ENCODE measurements at regions not wholly inside any gene's neighbourhood (a gene's known extent, or its start where the extent isn't known, plus 50 kb on each side); places are given as distances from the start of the nearest gene placed in this dataset.
A peak's percentile ranks its signal among the peaks of the same experiment; 100 is the strongest.

DNA sequence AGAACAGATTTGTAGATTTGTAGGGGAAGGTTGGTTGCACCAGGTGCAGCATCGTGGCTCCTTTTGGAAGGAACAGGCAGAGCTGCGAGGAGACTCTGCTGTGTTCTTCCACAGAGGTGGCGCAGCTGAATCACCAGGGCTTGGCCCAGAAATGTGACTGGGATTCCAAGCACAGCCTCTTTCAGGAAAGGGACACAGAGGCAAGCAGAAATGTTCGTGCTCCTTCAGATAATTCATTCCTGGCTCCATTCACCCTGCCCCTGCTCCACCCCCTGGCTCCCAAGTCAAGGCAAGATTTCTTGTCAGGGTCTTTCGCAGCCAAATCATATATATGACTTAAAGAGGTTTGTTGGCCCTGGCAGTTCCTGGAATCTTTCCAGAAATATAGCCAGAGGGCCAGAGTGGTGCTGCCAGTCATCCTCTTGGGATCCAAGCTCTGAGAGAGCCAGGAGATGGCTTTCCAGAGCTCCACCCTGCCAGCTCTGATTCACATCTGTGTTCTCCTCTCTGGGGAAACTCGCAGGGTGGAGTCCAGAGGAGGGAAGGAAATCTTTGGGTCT, 203.9 kb upstream of the TANK start:
- DNase-seq (ENCODE audit: low spot score) = no peak

DNA sequence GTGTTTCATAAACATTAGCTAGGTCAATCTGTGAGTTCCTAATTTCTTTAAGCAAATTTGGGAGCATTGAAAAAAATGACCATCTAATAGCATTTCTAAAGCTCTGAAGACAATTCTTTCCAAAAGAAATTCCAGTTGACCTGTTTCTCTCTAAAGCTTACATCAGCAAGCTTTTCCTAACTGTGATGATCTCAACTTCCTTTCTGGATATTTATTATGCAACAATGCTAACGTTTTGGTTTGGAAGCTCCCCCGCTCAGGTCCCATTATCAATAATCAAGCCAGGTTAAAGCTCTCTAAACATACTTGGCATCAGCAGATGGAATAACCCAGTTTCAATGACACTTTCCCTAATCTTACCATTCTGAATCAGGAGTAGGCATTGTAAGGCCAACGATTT, 196.3 kb upstream of the TANK start:
- DNase-seq (ENCODE audit: low spot score) = no peak

DNA sequence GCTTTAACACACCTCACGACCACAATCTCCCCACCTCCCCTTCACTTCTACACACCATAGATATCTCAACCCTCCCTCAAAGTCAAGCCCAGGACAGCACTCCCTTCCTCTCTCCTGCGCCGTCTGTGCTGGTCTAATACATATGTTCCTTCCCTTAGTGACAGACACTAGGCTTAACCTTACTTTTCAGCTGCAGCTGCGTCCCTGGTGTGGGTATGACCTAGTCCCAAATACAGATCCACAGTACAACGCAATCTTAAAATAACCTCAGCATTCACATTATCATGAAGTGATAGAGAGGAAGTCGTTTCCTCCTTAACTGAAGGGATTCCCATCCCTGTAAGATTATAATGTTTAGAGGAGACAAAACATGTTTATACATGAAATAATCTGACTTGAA, 192.7 kb upstream of the TANK start:
- no peak for DNase-seq (ENCODE audit: low spot score)

DNA sequence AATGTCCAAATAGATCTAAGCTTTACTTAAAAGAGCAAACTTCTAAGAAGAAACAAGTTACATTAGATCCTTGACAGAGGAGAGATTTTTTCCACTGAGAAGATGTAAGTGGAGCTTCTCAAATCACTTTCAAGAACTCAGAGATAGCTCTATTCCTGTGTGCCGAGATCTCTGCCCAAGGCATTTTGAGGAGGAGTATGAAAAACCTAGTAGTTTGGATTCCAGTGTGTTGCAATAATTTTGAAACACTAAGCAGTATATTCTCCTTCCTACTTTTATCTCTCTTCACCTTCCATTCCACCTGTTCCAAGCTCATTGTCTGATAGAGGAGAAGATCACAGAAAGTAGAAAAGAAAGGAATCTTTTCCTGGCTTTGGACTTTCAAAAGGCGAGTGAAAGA, 192.0 kb upstream of the TANK start:
- no peak for DNase-seq (ENCODE audit: low spot score)

DNA sequence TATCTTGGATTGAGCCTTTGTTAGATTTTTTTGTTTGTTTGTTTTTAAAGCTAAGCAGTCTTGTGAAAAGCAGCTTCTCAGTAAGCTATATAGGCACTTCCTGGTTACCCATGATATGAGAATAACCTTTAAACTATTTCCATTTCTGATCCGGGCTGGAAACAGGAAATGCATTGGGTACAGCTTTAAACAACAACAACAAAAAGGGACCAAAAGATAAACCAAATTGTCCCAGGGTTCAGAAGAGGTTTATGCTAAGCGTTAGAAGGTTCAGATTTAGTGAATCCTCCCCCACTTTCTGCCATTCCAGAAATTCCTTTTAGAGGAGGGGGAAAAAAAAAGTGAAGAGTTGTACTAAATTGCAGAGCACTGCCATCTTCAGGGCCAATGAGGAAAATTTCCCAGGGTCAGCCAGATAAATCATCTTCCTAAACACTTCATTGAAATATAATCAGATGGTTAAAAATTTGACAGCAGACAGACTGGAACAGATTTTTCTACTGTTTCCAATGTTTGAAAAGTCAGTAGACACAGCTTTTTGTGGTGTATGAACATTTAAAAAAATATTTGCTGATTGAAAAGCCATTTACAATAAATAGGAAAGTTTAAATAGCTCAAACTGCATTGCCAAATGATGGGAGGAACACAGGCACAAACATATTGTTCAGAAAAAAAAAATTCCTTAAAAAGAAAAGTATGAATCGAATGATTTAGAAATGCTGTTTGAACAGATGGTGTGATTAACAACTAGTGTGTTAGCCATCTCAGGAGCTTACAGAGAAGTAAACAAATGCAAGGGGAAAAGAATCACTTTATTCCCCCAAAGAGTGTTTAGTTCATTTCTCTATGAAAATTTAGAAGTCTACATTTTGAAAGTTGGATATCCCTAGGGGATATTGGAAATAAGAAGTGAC, 189.9 kb upstream of the TANK start:
- no peak for DNase-seq (ENCODE audit: low spot score)

DNA sequence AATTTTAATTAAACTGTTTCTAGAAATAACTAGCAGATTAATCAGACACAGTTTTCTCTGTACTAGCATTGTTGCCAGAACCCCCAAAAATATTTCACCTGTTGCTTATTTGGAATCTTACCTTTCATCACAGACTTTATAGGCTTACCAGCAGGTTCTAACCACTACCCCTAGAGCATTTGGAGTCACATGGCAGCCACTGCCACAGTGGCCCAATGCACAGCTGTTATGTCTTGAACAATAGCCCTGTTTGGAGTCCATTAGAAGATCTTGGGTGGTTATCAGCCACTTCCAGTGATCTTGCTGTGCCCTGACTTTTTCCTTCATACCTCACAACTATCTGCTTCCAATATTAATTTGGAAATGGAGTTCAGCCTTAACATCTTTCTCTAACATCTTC, 186.2 kb upstream of the TANK start:
- no peak for DNase-seq (ENCODE audit: low spot score)

DNA sequence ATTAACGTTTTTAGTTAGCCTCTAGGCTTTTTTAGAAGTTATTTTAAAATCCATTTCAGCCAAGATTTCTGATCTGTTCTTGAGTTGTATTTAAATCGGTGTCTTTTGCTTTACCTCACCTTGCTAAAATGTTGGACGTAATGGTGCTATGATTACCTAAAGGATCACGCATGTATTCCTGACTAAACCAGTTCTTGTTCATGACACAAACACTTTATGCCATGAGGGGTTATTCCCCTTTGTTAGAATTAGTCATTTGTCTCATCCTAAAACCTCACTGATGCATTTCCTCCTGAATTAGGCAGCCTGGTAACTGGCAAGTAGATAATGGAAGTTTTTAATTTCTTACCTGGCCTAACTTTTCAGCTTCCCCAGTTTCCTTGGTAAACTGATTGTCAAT, 185.4 kb upstream of the TANK start:
- no peak for DNase-seq (ENCODE audit: low spot score)

DNA sequence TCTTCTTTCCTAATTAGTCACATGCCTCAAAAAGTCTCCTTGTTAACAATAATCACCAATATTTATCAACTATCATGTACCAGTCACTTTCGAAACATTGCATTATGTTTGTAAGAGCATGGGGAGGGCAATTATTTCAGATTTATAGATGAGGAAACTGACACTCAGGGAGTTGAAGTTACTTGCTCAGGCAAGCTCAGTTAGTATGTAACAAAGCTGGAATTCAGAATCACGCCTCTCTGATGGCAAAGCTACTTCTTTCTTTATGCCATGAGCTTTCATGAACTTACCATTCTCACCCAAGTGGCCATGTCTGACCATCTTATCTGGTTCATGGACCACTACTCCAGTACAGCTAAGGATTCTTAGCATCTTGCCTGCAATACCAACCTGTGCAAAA, 183.4 kb upstream of the TANK start:
- no peak for DNase-seq (ENCODE audit: low spot score)

DNA sequence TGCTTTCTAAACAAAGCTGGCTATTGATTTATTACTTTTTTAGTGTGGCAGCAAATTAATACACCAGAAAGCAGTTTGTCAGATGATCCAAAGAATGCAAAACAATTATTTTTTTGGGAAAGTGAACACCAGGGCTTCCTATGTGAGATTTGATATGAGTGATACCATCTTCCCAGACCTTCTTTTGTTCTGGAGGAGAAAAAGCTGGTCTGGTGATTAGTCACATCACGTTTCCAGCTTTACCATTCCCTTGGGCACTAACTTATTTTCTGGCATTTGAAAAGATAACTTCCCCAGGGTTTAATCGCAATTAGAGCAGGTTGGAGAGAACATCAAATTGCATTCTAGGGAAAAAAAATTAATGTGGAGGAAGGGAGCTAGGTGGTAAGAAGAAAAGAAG, 182.9 kb upstream of the TANK start:
- no peak for DNase-seq (ENCODE audit: low spot score)

DNA sequence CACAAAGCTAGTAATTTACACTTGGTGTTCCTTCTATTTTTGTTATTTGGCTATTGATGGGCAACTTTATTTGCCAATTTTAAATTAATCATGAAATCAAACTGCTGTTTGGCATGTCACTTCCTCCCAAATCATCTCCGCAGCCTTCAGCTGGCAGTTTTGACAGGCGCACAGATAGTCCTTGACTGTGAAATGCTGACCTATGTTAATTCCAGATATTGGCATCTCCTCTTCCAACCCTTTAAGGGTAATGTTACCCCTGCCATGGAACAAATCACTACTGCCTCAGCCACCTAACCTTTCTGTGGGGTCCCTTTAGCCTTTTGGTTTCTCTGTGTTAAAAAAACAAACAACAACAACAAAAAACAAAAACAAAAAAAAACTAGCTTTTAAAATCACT, 182.4 kb upstream of the TANK start:
- no peak for DNase-seq (ENCODE audit: low spot score)

DNA sequence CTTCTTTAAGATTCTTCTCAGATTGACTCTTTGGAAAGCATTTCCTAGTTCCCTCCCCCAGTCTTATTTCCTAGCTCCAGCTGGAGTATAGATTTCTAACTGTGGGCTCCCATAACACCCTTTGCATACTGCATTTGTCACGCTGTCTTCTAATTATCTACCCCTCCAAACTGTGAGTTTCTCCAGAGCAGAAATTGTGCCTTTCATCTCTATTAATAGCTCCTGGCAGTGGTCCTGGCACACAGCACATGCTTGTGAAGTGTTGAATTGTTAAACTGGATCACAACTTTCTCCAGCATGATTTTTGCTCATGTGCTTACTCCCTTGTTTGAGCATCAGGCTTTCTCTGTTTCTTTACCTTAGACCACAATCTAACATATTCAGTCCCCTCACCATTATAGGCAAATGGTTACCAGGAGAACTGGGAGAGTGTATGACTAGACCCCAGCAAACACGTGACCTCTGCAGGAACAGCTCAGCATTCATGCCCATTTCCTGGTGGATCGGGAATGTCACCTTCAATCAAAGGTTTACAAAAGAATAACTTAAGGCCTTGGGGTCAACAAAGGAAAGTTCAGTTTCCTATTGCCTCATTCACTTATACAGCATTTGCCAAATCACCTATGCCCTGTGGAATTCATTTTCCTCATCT, 175.7 kb upstream of the TANK start:
- no peak for DNase-seq (ENCODE audit: low spot score)

DNA sequence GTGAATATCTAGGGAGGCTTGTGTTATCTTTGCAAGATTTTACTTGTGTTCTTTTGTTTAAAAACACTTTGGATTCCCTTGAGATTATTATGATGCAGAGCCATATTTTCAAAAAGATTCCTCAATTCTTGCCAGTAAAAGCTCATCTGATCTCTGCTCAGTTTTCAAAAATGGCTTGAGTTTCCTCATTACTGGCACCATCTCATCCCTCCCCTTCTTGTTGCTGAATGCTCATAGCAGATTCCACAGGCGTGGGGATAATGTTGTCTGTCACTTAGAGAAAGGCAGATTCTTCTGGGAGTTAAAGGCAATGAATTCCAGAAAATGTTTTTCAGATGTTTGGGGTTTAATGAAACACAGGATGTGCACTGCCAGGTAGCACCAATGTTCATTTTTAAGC, 170.4 kb upstream of the TANK start:
- DNase-seq (ENCODE audit: low spot score) = no peak

DNA sequence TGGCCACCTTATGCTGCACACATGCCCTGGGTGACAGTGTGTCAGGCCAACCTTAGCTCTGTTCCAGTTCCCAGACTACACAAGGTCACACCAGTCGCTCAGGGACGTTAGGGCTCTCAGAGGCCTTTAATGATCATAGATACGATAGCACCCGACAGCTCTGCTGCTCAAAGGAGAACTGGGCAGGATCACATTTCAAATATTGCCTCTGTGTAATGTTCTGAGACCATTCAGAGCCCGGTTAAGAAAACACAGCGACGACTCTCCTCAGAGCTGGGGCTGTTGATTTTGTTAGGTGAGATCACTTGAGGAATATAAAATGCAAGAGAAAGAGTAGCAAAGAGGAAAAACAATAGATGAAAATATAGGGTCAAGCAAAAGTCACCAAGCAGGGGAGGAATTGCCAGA, 166.6 kb upstream of the TANK start:
- DNase-seq (ENCODE audit: low spot score) = no peak

DNA sequence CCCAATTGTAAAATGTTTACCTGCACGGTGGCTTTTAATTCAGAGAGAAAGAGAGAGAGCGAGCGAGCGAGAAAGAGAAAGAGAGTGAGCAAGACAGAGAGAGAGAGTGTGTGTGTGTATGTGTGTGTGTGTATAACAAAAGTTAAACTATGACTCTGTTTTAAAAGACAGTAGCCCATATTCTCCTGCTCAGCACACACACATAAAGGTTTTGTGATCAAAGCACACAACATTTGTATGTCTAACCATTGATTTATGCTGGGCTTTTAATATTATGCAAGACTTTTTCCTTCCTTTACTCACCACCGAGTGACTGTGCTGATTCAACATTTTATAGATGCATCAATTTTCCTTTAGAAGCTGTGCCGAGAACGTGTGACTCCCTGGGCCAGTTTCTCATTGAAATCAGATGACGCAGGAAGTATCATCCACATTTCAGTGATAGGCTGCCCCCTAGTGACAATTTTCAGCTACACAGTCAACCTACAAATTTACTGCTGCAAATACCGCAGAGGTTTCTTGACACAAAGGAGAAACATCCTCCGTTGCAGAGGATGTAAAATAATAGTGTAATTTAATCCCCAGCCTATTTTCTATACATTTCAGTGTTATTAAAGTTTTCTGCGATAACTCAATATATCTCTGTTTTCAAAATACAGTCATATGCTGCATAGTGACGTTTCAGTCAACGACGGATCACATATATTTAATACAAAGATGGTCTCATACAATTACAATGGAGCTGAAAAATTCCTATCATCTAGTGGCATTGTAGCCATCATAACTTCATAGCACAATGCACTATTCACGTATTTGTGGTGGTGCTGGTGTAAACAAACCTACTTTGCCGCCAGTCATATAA, 165.9 kb upstream of the TANK start:
- peak; percentile 65 for DNase-seq (ENCODE audit: low spot score)

DNA sequence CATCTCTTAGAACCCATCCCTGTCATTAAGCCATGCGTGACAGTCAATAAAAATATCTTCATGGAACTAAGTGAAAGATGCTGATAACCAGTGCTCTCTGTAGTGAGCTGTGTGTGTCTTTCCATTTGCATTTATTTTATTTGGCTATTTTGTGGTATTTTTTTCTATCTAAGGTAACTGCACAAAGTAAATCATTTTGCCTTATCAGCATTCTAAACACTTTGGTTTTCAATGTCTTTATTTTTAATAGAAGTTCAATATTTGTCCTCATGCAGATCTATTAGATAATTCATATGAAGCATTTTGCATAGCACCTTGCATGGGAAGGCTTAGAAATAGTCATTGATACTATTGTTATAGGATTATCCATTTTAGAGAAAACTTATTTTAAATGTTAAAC, 163.6 kb upstream of the TANK start:
- no peak for DNase-seq (ENCODE audit: low spot score)

DNA sequence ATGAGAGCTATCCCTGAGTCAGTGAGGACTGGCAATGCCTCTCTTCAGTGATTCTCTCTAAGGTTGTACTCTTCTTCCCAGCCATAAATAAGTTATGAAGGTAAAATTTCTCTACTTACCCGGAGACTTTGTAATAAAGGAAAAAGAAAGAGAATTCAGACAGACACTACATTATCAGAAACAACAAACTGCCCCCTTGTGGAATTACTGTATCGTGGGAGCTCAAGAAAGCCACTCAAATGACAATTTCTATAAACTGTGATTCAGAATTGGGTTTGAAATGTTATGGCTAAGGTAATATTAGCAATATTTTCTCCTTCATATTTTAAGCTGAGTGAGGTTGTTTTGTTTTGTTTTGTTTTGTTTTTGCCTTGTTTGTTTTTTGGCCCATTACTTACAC, 155.8 kb upstream of the TANK start:
- DNase-seq (ENCODE audit: low spot score) = no peak

DNA sequence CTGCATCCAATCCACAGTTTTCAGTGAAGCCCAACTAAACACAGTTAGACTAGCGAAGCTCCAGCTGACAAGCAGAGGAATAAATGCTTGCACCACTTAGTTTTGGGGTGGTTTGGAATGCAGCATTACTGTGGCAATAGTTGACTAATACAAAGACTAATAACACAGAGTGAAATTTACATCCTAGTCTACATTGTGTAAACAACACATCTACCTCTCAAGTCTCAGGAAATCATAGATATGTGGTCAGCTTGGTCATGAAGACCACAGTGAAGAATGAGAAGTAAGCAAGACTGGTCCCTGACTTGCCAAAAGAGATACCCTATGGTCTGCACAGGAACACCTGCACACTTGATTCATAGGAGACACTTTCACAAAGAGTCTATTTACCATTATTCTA, 155.1 kb upstream of the TANK start:
- DNase-seq (ENCODE audit: low spot score) = no peak

DNA sequence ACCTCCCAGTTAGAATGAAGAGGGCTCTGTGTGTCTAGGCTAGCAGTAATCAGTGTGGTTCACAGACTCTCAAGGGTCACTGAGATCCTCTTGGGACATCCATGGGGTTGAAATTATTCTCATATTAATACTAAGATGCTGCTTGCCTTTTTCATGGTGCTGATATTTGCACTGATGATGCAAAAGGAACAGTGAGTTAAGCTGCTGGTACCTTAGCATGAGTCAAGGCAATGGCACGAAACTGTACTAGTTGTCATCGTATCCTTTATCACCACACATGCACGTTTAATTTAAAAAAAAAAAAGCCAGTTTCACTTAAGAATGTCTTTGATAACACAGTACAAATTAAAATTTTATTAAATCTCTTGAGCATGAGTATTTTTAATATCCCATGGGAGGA, 151.9 kb upstream of the TANK start:
- DNase-seq (ENCODE audit: low spot score) = no peak

DNA sequence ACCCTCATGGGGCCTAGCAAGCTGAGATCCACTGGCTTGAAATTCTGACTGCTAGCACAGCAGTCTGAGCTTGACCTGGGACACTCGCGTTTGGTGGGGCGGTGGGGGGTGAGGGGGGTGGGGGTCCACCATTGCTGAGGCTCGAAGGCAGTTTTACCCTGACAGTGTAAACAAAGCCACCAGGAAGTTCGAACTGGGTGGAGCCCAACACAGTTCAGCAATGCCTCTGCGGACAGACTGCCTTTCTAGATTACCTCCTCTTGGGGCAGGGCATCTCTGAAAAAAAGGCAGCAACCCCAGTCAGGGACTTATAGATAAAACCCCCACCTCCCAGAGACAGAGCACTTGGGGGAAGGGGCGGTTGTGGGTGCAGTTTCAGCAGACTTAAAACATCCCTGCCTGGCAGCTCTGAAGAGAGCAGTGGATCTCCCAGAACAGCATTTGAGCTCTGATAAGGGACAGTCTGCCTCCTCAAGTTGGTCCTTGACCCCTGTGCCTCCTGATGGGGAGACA, 149.7 kb upstream of the TANK start:
- no peak for DNase-seq (ENCODE audit: low spot score)

DNA sequence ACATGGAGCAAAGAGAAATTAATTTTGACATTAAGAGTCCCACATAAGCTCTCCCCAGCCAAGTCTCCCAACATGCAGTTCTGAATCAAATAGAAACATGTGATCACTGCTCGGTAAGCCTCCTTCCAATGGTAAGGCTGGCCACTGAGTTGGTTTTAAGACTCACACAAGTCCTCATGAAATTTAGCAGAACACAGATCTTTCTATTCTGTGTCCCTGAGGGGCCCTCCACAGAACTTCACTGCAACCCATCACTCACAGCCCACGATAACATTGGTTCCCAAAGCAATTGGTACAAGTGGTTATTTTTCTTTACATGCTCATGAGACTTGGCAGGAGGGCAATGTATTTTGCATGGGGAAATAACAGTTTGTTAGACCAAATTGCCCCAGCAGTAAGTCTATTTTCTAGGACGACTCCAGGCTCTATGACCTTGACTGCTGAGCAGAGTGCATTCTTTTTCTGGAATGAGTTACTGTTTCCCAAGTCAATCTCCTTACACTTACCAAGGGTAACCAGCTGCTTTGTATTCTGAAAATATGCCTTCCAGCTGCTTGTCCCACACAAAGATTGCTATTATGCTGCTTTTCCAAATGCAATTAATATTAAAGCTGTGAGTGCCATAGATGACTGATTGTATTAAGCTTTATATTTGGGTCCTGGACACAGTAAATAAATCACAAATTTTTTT, 142.3 kb upstream of the TANK start:
- no peak for DNase-seq (ENCODE audit: low spot score)

DNA sequence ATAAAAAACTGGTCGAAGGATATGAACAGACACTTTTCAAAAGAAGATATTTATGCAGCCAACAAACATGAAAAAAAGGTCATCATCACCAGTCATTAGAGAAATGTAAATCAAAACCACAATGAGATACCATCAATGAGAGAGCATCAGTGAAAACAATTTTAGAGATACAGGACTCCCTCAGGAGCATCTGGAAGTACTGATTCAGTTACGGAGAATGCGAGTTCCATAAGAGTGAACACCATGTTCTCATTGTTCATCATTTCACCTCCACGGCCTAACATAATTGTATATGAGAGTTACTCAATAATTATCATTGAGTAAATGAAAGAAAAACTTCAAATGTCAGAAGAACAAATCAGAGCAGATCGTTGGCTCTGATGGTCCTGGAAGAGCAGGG, 140.9 kb upstream of the TANK start:
- no peak for DNase-seq (ENCODE audit: low spot score)

DNA sequence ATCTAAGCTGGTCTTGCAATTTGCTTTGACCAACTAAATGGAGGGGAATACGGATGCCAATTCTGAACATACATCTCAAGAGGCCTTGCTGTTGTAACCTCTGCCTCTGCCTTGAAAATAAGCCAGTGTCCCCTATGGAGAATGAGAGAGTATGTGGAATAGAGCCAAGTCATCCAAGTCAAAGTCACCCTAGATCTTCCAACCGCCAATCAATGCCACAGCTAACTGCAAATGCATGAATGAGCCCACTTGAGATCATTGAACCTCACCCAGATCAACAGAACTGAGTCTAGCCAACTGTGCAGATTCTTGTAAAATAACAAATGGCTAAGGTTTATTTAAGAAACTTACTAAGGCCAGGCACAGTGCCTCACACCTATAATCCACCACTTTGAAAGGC, 139.8 kb upstream of the TANK start:
- no peak for DNase-seq (ENCODE audit: low spot score)

All from hematopoietic multipotent progenitor cell treated with erythropoietin and hydrocortisone succinate and interleukin-3 and kit ligand, for 15 days (in vitro differentiated cells).